ENCODE measurements at regions not wholly inside any gene's neighbourhood (a gene's known extent, or its start where the extent isn't known, plus 50 kb on each side); places are given as distances from the start of the nearest gene placed in this dataset.

DNA sequence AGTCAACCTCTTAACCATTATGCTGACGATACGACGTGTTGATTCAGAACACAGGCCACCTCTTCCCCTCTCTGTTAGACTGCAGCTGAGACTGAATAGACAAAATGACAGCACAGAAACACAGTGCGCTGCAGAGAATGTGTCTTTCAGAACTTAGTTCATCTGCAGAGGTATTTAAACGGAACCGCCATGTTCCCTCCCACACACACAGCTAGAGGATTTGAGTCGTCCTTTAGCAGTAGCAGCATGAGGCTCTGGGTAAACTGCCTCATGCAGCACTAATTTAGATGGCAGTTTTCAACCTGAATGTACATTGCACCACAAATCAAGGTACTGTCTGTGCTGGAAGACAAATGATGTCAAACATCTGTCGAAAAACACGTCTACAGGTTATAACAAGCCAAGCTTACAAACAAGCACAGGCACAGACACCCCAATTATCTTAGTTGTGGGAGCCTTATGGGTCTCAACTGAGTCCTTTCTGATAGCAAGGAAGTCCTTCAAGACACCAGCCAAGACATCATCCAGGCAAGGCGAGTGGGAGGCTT is 76.6 kb upstream of the LRRC4C start:
- TF ChIP-seq, protein P1, sequence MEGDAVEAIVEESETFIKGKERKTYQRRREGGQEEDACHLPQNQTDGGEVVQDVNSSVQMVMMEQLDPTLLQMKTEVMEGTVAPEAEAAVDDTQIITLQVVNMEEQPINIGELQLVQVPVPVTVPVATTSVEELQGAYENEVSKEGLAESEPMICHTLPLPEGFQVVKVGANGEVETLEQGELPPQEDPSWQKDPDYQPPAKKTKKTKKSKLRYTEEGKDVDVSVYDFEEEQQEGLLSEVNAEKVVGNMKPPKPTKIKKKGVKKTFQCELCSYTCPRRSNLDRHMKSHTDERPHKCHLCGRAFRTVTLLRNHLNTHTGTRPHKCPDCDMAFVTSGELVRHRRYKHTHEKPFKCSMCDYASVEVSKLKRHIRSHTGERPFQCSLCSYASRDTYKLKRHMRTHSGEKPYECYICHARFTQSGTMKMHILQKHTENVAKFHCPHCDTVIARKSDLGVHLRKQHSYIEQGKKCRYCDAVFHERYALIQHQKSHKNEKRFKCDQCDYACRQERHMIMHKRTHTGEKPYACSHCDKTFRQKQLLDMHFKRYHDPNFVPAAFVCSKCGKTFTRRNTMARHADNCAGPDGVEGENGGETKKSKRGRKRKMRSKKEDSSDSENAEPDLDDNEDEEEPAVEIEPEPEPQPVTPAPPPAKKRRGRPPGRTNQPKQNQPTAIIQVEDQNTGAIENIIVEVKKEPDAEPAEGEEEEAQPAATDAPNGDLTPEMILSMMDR (IDR thresholded peaks at IDR 0.05) = no peak

DNA sequence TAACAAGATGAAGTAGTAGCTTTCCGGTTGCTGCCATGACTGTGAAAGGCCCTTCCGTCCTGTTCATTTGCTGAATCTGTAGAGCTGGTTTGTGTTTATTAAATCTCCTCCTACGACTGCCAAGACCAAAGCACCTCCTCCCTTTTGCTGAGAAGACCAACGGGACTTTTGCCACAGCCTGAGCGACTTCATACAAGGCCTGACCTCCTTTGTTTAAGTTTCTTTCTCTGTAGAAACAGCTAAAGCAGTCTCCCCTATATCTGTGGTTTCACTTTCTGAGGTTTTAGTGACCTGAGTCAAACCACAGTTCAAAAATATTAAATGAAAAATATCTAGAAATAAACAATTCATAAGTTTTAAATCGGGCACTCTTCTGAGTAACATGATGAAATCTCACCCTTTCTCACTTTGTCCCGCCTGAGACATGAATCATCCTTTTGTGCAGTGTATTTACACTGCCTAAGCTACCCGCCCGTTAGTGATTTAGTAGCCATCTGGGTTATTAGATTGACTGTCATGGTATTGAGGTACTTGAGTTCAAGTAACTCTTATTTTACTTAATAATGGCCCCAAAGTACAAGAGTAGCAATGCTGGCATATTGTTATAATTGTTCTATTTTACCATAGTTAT is 119.1 kb upstream of the LRRC4C start:
- TF ChIP-seq, protein P1 (IDR thresholded peaks at IDR 0.05) = no peak

DNA sequence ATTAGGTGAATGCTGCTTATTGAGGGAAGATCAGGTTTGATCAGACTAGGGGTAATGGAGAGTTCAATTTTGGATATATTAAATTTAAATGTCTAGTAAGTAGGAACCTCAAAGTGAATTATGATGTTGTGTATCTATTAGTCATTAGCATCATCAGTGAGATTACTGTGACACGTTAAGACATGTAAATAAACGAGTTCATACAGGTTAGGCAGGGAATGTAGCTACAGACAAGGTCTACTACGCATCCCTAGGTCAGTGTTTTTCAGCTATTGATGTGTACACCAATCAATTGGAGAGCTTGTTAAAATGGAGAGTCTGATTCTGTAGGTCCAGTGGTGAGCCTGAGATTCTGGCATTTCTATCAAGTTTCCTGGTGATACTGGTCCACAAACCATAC is 120.1 kb upstream of the LRRC4C start:
- TF ChIP-seq, protein P1 (IDR thresholded peaks at IDR 0.05) = no peak

DNA sequence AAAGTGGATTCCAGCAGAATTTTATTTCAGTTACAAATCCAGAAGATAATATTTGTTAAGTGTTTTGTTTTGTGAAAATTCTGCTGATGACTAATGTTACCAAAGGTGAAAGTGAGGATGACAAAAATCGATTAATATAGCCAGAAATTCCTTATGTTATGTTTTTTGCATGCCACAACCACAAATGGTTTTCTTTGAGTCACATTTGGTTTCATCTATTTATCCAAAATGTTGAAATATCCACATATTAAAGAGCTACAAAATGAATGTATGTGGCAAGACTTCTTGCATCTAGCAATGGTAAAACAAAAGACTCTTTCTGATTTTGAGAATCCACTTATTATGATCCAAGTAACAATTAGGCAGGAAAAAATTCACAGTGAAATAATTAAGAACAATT is 150.1 kb upstream of the LRRC4C start:
- TF ChIP-seq, protein P1 (IDR thresholded peaks at IDR 0.05) = no peak

DNA sequence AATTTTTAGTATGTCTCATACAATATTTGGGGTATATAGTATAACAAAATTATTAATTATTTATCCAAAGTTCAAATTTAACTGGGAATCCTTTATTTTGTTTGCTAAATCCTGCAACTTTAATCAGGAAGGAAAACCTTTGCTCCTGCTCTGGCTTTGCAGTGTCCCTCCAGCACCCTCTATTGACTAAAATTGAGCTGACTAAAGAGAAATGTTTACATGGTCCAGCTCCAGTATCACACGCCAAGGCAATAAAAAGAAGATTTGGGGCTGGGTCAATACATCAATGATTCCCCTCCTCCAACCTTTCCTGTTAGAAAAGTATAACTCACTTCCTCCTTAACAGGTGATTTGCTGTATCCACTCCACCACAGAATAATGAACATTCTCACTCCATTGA is 153.0 kb upstream of the LRRC4C start:
- TF ChIP-seq, protein P1 (IDR thresholded peaks at IDR 0.05) = peak; percentile 52

DNA sequence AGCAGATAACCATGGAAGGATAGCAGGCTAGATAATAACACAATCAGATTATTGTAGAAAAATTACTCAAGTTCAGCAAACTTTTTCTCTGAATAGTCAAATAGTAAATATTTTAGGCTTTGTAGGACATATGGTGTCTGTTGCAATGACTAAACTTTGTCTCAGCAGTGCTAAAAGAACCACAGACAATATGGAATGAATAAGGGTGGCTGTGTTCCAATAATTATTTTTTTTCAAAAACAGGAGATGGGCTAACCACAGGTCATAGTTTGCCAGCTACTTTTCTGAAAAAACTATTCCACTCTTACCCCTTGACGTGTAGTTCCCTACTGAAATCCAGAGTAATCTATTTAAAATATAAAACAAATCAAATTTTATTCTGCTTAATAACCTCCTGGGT is 153.9 kb upstream of the LRRC4C start:
- TF ChIP-seq, protein P1 (IDR thresholded peaks at IDR 0.05) = no peak

DNA sequence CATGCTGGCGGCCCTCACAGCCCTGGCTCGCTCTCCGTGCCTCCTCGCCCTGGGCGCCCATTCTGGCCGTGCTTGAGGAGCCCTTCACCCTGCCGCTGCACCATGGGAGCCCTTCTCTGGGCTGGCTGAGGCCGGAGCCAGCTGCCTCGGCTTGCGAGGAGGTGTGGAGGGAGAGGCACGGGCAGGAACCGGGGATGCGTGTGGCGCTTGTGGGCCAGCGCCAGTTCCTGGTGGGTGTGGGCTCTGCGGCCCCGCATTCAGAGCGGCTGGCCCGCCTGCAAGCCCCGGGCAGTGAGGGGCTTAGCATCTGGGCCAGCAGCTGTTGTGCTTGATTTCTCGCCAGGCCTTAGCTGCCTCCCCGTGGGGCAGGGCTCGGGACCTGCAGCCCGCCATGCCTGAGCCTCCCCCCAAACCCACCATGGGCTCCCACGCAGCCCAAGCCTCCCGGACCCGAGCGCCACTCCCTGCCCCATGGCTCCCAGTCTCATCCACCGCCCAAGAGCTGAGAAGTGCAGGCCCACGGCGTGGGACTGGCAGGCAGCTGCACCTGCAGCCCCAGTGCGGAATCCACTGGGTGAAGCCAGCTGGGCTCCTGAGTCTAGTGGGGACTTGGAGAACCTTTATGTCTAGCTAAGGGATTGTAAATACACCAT is 163.4 kb upstream of the LRRC4C start:
- TF ChIP-seq, protein P1 (IDR thresholded peaks at IDR 0.05) = no peak

All from LNCAP (cell line).